ENCODE measurements at regions not wholly inside any gene's neighbourhood (a gene's known extent, or its start where the extent isn't known, plus 50 kb on each side); places are given as distances from the start of the nearest gene placed in this dataset.
"Not testable (repeated sequence)": the region's sequence is repeated elsewhere in the genome, so short reads cannot be mapped to it uniquely, and the experiment has no call there.

- DNase-seq (ENCODE audit: low spot score) = no peak
Observed at GRCh38 chr12:13440844-13441243, 244.3 kb downstream of the EMP1 start.

GRCh38 chr12:13437541-13437940 lies 241.0 kb downstream of the EMP1 start:
- DNase-seq (ENCODE audit: low spot score) = peak; percentile 4

GRCh38 chr12:13436696-13437391 lies 240.3 kb downstream of the EMP1 start:
- DNase-seq (ENCODE audit: low spot score) = no peak

- DNase-seq (ENCODE audit: low spot score) = no peak
Observed at GRCh38 chr12:13436182-13436581, 239.7 kb downstream of the EMP1 start.

GRCh38 chr12:13435235-13435933 lies 238.9 kb downstream of the EMP1 start:
- DNase-seq (ENCODE audit: low spot score) = no peak

- DNase-seq (ENCODE audit: low spot score) = no peak
Observed at GRCh38 chr12:13433768-13434167, 237.2 kb downstream of the EMP1 start.

GRCh38 chr12:13431041-13431440 lies 234.5 kb downstream of the EMP1 start:
- DNase-seq (ENCODE audit: low spot score) = no peak

- no peak for DNase-seq (ENCODE audit: low spot score)
Observed at GRCh38 chr12:13428538-13429265, 232.2 kb downstream of the EMP1 start.

- DNase-seq (ENCODE audit: low spot score) = no peak
Observed at GRCh38 chr12:13425766-13426165, 229.2 kb downstream of the EMP1 start.

- no peak for DNase-seq (ENCODE audit: low spot score)
Observed at GRCh38 chr12:13422291-13422690, 225.8 kb downstream of the EMP1 start.

GRCh38 chr12:13417516-13417915 lies 221.0 kb downstream of the EMP1 start:
- DNase-seq (ENCODE audit: low spot score) = no peak

- no peak for DNase-seq (ENCODE audit: low spot score)
Observed at GRCh38 chr12:13411287-13411686, 214.8 kb downstream of the EMP1 start.

GRCh38 chr12:13405961-13406703 lies 209.6 kb downstream of the EMP1 start:
- DNase-seq (ENCODE audit: low spot score) = no peak

GRCh38 chr12:13404631-13405473 lies 208.3 kb downstream of the EMP1 start:
- no peak for DNase-seq (ENCODE audit: low spot score)

GRCh38 chr12:13404111-13404628 lies 207.6 kb downstream of the EMP1 start:
- no peak for DNase-seq (ENCODE audit: low spot score)

GRCh38 chr12:13391375-13391774 lies 194.8 kb downstream of the EMP1 start:
- not testable (repeated sequence) for DNase-seq (ENCODE audit: low spot score)

- DNase-seq (ENCODE audit: low spot score) = no peak
Observed at GRCh38 chr12:13390918-13391317, 194.4 kb downstream of the EMP1 start.

GRCh38 chr12:13390381-13390861 lies 193.9 kb downstream of the EMP1 start:
- peak; percentile 83 for DNase-seq (ENCODE audit: low spot score)

GRCh38 chr12:13387101-13387500 lies 190.6 kb downstream of the EMP1 start:
- DNase-seq (ENCODE audit: low spot score) = no peak

GRCh38 chr12:13386323-13387039 lies 190.0 kb downstream of the EMP1 start:
- no peak for DNase-seq (ENCODE audit: low spot score)

Data from pons (tissue), 1 donor.